SH-SY5Y (cell line): ENCODE measurements at regions not wholly inside any gene's neighbourhood (a gene's known extent, or its start where the extent isn't known, plus 50 kb on each side); places are given as distances from the start of the nearest gene placed in this dataset.

Source experiments
- GATA2 ChIP-seq: IDR thresholded peaks from 2 replicates; pipeline ENCODE4 v1.6.1; 2011; ENCODE audit warnings: mild to moderate bottlenecking, low read depth, low read length
- GATA3 ChIP-seq: IDR thresholded peaks from 2 replicates; pipeline ENCODE4 v1.6.1; 2011; ENCODE audit warnings: low read depth, mild to moderate bottlenecking, low read length, moderate library complexity

DNA sequence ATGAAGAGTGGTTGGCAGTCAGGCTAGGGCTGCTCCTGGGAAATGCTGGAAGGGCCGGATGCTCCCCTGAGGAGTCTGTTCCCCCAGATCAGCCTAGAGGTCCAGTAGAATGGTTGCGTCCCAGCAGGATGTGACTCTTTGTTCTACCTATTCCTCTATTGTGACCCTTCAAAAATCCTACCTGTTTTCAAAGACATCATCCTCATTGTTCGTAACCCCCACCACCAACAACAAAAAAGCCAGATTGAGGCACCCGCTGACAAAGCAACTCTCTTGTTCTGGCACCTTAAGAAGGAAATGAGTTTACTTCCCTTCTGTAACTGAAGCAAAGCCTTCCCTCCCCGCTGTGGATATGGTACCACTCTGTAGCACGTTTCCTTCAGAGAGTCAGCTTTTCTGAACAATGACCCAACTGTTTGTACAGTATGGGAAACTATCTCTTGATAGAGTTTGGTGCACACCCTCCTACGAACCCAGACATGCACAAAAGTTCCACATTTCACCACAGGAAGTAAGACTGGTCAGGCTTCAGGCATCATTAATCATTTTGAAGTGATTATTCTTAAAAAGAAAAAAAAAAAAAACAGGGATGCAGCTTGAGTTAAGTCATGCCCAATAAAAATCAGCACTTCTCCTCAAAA lies 207.2 kb downstream of the ENC1 start:
- TF ChIP-seq GATA2 (no peak), GATA3 (no peak)
